ENCODE measurements at regions not wholly inside any gene's neighbourhood (a gene's known extent, or its start where the extent isn't known, plus 50 kb on each side); places are given as distances from the start of the nearest gene placed in this dataset.

DNA sequence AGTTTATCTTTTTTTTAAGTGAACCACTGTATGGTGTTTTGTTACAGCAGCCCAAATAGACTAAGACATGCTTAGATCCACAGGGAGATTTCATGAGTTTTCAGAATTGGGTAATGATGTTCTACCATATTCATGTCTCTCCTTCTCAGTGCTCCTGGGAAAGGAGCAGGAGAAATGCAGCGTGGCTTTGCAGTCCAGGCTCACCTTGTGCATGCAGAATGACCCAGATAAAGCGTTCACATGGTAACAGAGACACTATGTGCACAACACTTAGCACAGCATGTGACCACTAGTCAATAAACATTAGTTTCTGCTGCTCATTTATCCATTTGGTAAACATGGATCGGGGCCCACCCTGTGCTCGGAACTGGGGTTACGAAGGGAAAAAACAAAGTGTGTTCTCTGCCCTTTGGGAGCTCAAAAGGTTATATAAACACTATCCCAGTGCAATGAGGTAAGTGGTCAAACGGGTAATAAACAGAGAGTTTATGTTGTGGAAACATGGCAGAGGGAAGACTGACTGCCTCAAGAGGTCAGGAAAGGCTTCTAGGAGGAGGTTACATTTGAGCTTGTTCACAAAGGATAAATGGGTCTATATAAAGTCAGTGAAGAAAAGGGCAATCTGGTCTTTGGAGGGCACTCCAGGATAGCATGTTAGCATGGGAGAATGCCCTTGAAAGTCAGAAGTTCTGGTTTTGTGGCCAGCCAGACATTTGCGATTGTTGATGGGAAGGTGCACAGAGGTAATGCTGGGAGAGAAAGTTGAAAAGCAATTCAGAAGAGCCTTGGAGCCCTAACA is 299.2 kb downstream of the TDRD15 start (continued):
- TF ChIP-seq, protein P1, sequence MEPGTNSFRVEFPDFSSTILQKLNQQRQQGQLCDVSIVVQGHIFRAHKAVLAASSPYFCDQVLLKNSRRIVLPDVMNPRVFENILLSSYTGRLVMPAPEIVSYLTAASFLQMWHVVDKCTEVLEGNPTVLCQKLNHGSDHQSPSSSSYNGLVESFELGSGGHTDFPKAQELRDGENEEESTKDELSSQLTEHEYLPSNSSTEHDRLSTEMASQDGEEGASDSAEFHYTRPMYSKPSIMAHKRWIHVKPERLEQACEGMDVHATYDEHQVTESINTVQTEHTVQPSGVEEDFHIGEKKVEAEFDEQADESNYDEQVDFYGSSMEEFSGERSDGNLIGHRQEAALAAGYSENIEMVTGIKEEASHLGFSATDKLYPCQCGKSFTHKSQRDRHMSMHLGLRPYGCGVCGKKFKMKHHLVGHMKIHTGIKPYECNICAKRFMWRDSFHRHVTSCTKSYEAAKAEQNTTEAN (CRISPR knock-in tag; conservative IDR thresholded peaks at IDR 0.05): no peak
- TF ChIP-seq, protein P2, sequence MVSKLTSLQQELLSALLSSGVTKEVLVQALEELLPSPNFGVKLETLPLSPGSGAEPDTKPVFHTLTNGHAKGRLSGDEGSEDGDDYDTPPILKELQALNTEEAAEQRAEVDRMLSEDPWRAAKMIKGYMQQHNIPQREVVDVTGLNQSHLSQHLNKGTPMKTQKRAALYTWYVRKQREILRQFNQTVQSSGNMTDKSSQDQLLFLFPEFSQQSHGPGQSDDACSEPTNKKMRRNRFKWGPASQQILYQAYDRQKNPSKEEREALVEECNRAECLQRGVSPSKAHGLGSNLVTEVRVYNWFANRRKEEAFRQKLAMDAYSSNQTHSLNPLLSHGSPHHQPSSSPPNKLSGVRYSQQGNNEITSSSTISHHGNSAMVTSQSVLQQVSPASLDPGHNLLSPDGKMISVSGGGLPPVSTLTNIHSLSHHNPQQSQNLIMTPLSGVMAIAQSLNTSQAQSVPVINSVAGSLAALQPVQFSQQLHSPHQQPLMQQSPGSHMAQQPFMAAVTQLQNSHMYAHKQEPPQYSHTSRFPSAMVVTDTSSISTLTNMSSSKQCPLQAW (CRISPR knock-in tag; IDR thresholded peaks at IDR 0.05): peak; percentile 76
- TF ChIP-seq AKAP8 (CRISPR knock-in tag; IDR thresholded peaks at IDR 0.05) (no peak), SP4 (CRISPR knock-in tag; IDR thresholded peaks at IDR 0.05) (no peak), SMAD1 (CRISPR knock-in tag; IDR thresholded peaks at IDR 0.05; ENCODE audit: borderline replicate concordance, low read depth) (no peak), NFE2L2 (IDR thresholded peaks at IDR 0.05; ENCODE audit: low read length) (no peak), MLLT10 (CRISPR knock-in tag; IDR thresholded peaks at IDR 0.05) (no peak), ZNF567 (CRISPR knock-in tag; IDR thresholded peaks at IDR 0.05; ENCODE audit: borderline replicate concordance) (no peak), POLR2A (IDR thresholded peaks at IDR 0.05; ENCODE audit: insufficient read depth in 1 of 2, low read depth in 2 of 2, low read length in 2 of 2) (no peak), RELA (CRISPR knock-in tag; IDR thresholded peaks at IDR 0.05) (no peak), ZNF619 (CRISPR knock-in tag; IDR thresholded peaks at IDR 0.05) (no peak), FOXP1 (IDR thresholded peaks at IDR 0.05) (peak; percentile 64), FOXP1 (CRISPR knock-in tag; IDR thresholded peaks at IDR 0.05) (peak; percentile 97), TARDBP (CRISPR knock-in tag; IDR thresholded peaks at IDR 0.05) (peak; percentile 42; the same call in 1 of the 2 replicates), SMYD3 (CRISPR knock-in tag; IDR thresholded peaks at IDR 0.05) (no peak), MIXL1 (CRISPR knock-in tag; IDR thresholded peaks at IDR 0.05) (no peak), ZNF598 (CRISPR knock-in tag; IDR thresholded peaks at IDR 0.05; ENCODE audit: borderline replicate concordance) (no peak)
- TF ChIP-seq, protein P3, sequence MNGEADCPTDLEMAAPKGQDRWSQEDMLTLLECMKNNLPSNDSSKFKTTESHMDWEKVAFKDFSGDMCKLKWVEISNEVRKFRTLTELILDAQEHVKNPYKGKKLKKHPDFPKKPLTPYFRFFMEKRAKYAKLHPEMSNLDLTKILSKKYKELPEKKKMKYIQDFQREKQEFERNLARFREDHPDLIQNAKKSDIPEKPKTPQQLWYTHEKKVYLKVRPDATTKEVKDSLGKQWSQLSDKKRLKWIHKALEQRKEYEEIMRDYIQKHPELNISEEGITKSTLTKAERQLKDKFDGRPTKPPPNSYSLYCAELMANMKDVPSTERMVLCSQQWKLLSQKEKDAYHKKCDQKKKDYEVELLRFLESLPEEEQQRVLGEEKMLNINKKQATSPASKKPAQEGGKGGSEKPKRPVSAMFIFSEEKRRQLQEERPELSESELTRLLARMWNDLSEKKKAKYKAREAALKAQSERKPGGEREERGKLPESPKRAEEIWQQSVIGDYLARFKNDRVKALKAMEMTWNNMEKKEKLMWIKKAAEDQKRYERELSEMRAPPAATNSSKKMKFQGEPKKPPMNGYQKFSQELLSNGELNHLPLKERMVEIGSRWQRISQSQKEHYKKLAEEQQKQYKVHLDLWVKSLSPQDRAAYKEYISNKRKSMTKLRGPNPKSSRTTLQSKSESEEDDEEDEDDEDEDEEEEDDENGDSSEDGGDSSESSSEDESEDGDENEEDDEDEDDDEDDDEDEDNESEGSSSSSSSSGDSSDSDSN (CRISPR knock-in tag; IDR thresholded peaks at IDR 0.05): no peak
- TF ChIP-seq, protein P4, sequence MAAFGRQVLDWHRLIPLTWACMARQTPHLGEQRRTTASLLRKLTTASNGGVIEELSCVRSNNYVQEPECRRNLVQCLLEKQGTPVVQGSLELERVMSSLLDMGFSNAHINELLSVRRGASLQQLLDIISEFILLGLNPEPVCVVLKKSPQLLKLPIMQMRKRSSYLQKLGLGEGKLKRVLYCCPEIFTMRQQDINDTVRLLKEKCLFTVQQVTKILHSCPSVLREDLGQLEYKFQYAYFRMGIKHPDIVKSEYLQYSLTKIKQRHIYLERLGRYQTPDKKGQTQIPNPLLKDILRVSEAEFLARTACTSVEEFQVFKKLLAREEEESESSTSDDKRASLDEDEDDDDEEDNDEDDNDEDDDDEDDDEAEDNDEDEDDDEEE (CRISPR knock-in tag; IDR thresholded peaks at IDR 0.05): no peak
- TF ChIP-seq, protein P5, sequence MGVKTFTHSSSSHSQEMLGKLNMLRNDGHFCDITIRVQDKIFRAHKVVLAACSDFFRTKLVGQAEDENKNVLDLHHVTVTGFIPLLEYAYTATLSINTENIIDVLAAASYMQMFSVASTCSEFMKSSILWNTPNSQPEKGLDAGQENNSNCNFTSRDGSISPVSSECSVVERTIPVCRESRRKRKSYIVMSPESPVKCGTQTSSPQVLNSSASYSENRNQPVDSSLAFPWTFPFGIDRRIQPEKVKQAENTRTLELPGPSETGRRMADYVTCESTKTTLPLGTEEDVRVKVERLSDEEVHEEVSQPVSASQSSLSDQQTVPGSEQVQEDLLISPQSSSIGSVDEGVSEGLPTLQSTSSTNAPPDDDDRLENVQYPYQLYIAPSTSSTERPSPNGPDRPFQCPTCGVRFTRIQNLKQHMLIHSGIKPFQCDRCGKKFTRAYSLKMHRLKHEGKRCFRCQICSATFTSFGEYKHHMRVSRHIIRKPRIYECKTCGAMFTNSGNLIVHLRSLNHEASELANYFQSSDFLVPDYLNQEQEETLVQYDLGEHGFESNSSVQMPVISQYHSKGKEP (CRISPR knock-in tag; IDR thresholded peaks at IDR 0.05): no peak
- TF ChIP-seq, protein P6, sequence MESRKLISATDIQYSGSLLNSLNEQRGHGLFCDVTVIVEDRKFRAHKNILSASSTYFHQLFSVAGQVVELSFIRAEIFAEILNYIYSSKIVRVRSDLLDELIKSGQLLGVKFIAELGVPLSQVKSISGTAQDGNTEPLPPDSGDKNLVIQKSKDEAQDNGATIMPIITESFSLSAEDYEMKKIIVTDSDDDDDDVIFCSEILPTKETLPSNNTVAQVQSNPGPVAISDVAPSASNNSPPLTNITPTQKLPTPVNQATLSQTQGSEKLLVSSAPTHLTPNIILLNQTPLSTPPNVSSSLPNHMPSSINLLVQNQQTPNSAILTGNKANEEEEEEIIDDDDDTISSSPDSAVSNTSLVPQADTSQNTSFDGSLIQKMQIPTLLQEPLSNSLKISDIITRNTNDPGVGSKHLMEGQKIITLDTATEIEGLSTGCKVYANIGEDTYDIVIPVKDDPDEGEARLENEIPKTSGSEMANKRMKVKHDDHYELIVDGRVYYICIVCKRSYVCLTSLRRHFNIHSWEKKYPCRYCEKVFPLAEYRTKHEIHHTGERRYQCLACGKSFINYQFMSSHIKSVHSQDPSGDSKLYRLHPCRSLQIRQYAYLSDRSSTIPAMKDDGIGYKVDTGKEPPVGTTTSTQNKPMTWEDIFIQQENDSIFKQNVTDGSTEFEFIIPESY (CRISPR knock-in tag; IDR thresholded peaks at IDR 0.05): no peak

Measured in HepG2 (cell line).